ENCODE measurements at regions not wholly inside any gene's neighbourhood (a gene's known extent, or its start where the extent isn't known, plus 50 kb on each side); places are given as distances from the start of the nearest gene placed in this dataset.

- no peak for DNase-seq
- intact Hi-C loops (cut with DNase I): no loop called here
- no peak for ATAC-seq
These were observed 217.3 kb downstream of the CHRDL1 start for GRCh38 chrX:110578270-110578669.

DNA sequence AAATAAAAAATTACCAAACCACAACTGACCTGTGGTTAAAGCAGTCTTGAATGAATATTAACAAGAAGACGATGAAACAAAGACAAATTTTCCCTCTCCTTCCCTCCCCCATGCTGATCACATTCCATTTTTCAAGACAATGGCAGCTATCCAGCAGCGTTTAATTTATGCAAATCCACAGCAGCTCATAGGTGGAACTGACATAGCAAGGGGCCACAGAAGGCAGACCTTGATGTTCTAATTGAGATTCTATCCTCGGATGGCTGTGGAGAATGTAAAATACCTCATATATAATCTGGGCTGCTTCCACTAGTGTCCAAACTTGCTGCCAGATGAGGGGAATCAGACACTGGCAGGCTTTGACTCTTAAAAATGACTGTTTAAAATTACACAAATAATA is 211.5 kb downstream of the CHRDL1 start:
- DNase-seq (no peak), ATAC-seq (no peak)
- intact Hi-C loops (cut with DNase I): no loop called here

GRCh38 chrX:110588164-110588563 is 207.5 kb downstream of the CHRDL1 start:
- intact Hi-C loops (cut with DNase I): no loop called here
- DNase-seq (no peak), ATAC-seq (no peak)

- ATAC-seq: no peak
- DNase-seq: no peak
- intact Hi-C loops (cut with DNase I): no loop called here
These were observed 206.8 kb downstream of the CHRDL1 start for GRCh38 chrX:110588853-110589252.

GRCh38 chrX:110600745-110601310 is 194.8 kb downstream of the CHRDL1 start:
- DNase-seq (no peak), ATAC-seq (no peak)
- intact Hi-C loops (cut with DNase I): no loop called here

- no peak for DNase-seq
- no peak for ATAC-seq
- intact Hi-C loops (cut with DNase I): no loop called here
These were observed 181.0 kb downstream of the CHRDL1 start for GRCh38 chrX:110614596-110614995.

Measured in left cardiac atrium (tissue), 4 donors.